Activated CD8-positive, alpha-beta memory T cell treated with anti-CD3 and anti-CD28 coated beads, Interleukin-2, amount 50 U/mL, for 1 hour (primary cell): ENCODE measurements at regions not wholly inside any gene's neighbourhood (a gene's known extent, or its start where the extent isn't known, plus 50 kb on each side); places are given as distances from the start of the nearest gene placed in this dataset.
"Not testable (repeated sequence)": the region's sequence is repeated elsewhere in the genome, so short reads cannot be mapped to it uniquely, and the experiment has no call there.

Source experiments
- DNase-seq: peaks from one replicate; pipeline ENCODE4 v3.0.0-alpha.2; 2020; ENCODE audit errors: extremely low read depth

DNA sequence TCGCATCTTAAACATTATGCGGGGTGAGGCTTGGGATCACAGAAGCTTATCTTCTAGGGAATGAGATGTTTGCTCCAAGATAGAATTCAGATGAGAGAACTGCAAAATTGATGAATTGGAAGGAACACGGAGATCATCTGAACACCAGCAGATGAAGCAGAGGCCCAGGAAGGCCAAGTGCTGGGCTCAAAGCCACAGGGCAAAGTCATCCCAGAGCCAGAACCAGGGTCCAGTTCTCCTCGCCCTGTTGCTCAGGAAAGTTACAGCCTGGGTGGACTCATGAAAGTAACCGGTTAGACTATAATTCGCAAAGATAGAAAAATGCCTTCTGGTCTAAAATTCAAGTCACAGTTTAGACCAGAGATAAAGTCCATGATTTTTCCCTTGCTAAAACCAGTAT lies 456.1 kb upstream of the ID2 start:
- DNase-seq, result no peak

DNA sequence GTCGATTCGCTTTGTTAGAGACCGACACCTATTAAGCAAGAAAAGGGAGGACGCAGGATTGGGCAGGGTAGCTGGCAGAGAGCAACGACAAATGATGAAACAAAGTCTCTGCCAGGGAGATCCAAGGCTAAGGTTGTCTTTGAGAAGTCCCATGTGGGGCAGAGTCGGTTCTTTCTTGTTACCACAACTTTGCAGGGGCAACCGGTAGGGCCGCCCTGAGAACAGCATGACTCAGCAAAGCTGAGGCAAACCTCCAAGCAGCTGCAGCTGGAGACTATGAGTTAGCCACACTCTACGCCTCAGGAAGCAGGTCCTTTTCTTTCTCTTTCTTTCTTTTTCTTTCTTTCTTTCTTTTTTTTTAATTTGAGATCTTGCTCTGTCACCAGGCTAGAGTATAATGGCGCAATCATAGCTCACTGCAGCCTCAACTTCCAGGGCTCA lies 452.3 kb upstream of the ID2 start:
- DNase-seq, result no peak

DNA sequence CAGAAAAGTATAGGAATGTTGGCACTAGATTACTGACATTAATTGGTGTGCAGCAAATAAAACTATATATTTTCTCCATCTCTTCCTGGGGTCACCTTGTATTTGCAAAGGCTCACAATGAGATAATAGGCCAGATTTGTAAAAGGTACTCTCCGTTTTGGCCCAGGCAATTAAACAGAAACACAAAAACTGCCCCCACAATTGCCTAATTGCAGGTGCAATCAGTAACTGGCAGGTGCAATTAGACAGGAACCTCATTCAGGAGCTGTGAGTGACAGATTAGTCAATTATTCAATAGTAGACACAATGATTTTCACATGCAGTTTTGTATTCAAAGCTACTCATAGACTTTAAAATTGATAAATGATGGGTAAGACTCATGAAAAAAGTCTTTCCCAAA lies 451.4 kb upstream of the ID2 start:
- DNase-seq, result no peak

DNA sequence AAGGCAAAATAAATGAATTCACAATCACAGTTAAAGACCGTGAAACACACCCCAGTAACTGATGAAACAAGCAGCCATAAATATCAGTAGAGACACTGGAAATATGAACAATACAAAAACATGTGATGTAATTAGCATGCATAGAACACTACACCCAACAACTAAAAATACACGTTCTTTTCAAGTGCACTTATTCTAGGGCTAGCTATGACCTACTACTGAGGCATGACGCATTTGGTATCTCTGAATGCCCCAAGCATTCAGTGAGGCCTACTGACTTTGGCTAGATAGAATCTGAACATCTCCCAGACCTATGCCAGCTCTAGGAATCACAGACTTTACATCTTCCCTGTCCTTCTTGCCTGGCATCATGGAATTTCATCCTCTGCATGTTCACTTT lies 450.0 kb upstream of the ID2 start:
- no peak for DNase-seq

DNA sequence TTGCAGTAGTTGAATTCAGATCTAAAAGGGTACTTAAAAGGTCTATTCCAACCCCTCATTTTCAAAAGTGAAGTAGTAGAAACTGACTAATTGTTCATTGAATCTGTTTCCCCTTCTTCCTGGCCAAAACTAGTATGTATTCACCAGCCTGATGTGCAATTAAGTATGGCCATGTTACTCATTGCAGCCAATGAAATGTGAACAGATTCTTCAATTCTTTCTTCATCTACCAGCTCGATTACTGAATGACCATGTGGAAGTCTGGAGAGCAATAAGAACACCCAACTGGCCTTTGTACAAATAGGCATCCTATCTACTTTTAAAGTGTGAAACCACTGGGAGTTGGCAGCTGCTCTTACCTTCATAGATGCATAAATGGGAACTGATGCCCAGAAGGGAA lies 449.0 kb upstream of the ID2 start:
- DNase-seq, result no peak

DNA sequence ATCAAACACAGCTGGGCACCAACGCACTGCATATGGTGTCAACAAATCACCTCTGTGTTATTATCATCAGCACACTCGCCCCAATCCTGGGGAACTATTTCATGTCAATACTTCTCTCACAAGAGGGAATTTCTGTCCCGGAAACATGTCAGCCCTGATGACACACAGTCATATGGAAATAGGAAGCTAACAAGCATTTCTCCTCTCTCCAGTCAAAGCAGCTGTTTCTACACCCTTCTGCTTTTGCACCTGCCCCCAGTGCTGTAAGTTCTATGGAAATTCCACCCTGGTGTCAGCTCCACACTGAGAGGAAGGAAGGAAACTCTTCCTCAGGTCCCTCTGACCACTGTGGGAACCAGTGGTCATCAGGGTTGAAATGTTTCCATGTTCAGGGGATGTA lies 447.6 kb upstream of the ID2 start:
- DNase-seq, result no peak

DNA sequence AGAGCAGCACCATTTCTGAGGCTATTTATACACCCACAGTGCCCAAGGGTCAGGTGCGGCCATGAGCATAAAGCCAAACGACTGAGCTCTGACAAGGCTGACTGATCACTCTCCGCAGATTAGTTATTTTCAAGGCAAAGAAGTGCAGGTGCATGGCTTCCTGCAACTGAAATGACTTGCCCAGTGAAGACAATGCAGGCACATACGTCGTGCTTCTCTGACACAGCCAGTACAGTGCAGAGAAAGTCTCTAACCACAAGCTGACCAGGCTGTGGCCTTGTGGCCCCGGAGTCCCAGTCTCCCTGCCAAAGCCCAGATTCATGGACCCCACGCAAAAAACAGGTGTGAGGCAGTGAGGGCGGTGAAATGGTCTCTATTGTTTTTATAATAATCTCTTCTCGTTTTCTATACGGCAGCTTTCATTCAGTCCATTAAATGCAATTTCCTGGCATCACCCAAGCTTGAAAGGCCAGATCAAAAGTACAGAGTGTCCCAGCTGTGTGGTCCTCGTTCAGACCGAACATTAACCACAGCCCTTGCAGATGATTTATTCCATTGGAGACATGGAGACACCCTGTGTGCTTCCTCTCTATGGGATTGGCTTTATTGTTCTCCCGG lies 447.0 kb upstream of the ID2 start:
- DNase-seq, result no peak

DNA sequence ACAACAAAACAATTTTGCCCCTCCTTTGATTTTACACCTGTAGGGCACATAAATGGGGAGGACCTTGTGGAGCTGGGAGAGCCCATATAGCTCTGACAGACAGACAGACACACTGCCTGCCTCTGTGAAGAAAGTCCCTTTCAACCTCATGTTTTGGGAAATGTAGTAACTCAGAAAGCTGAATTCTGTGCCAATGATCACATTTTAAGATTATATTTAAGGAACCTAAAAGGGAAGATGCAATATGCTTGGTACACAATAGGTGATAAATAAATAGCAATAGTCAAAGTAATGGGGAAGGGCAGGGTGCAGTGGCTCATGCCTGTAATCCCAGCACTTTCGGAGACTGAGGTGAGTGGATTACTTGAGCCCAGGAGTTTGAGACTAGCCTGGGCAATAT lies 446.4 kb upstream of the ID2 start:
- DNase-seq, result no peak

DNA sequence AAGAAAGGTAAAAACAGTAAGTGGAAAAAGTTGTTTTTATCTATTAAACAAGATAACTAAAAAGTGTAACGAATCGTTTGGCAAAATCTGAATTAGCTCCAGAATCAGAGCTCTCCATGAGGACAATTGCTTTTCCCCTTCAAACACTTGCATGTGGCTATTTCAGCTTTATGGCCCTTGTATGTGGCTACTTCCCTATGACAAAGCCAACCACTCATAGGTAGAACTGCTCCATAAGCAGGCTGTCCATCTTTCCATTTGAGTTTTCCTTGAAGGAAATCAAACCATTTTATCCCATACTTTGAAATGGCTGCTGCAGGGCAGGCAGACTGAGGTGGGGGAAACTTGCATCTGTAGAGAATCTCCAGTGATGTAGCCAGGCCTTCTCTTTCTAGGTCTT lies 445.5 kb upstream of the ID2 start:
- no peak for DNase-seq

DNA sequence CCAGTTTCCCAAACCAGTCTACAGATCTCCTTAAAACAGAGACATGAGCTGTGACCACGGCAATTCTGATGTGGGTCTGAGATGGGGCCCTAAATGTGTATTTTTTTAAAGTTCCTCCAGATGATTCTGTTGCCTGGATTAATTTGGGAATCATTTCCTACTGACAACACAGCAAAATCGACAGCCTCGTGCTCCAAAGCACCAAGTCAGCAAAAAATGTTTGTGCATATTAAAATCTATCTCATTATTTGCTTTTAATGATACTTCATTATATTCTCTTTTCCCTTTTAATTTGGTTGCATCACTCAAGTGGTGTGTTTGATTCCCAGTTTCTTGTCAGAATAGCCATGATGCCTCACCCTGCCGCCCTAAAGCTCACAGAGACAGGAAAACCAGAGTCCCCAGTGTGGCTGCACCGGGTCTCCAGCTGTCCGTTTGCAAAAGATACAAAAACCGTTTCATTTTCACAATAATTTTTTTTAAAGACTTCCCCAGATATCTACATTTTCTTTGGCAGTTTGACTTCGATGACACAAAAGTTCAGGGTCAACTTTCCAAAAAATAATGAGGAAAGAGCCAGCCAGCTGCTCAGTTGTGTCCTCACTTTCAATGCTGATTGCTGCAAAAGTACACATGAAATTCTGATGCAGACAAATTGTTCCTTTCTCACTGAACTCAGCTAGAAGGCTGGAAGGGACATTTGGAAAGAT lies 443.2 kb upstream of the ID2 start:
- no peak for DNase-seq

DNA sequence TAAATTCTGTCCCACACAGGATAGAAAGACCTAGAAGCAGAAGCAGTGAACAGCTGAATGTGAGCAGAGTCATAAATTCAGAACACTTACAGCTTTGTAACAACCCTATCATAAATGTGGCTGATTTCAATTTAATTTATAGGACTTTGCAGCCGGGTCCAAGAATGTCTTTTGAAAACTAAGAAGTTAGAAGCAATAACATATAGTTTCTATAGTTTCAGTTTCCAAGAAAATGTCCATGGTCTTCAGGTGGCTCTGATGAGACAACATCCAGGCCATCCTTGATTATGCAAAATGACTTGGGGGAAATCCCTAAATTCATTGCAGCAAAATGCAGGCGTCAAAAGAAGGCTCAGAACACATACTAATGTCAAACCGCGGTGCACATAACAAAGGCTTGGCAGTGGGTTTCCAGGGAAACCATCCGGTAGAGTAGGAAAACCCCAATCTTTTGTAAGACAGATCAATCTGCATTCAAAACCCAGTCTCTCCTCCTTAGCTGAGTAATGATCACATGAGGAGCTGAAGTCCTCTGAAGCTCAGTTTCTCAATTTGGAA lies 442.2 kb upstream of the ID2 start:
- no peak for DNase-seq

DNA sequence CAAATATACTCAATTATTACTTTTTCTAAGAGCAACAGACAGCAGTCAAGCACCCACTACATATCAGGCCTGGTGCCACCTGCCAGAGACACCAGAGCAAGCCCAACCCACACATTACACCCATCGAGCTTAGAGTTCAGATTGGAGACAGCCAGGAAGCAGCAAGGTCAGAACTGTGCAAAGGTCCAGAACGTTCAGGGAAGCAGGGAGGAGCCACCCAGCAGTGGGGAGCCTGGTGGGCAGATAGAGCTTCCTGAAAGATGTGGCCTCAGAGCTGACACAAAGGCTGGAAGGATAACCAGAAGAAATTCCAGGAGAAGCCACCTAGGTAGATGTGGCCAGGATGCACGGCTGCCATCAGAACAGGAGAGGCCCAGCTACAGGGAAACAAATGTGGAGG lies 440.5 kb upstream of the ID2 start:
- no peak for DNase-seq

DNA sequence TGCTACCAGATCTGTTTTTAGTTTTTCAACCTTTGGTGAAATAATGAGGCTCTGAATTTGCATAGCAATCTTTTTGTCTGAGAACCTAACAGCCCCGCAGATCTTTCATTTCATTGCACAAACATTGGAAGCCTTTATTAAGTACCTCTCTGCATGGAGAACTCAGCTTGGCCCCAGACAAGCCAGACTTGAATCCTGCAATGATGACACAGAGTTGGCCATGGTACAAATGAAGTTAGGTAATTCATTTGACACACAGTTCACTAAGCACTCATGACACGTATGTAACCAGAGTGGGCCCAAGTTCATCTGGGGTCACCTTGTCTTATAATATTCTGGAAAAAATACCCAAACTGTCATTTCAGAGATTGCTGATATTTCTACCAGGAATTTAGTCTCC lies 439.1 kb upstream of the ID2 start:
- DNase-seq, result no peak

DNA sequence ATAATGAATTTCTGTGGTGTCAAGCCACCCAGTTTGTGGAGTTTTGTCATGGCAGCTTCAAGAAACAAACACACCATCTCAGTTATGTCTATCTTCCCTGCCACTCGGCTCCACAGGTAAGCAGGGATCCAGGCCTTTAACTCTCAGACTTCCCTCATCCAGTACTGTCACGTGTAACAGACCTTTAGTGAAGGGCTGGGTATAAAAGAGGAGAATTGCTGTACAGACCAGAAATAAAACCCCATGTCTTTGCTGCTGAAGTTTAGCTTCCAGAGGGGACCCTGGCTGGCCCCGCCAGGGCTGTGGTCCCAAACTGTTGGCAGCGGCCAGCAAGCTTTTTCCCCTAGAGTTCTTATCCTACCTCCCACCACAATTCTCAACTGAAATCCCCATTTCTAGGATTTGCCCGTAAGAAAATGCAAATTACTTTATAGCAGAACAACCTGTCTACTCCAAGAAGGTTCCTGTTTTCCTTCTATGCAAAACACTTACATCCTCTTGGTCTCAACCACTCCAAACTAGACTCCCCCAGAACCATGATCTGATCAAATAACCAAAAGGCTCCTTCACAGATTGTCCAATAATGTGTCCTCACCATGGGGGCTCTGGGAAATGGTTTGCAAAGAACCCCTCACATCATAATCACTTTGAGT lies 438.0 kb upstream of the ID2 start:
- DNase-seq, result no peak

DNA sequence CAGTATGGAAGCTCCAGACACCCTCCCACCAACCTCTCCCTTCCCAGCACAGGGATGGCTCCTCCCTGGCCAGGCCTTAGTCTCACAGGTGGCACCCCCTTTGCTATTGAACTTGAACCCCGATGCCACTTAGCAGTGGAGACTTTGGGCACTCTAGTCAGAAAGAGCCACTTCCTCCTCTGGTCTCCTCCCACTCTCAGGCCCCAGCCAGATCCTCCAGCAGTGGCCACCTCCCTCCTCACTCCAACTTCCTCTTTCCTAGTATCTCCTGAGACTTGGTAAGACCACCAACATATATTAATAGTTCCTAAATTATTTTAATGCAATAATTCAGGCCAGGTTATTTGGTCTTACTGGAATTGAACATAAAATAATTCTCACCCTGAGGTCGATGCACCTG lies 437.2 kb upstream of the ID2 start:
- DNase-seq, result no peak

DNA sequence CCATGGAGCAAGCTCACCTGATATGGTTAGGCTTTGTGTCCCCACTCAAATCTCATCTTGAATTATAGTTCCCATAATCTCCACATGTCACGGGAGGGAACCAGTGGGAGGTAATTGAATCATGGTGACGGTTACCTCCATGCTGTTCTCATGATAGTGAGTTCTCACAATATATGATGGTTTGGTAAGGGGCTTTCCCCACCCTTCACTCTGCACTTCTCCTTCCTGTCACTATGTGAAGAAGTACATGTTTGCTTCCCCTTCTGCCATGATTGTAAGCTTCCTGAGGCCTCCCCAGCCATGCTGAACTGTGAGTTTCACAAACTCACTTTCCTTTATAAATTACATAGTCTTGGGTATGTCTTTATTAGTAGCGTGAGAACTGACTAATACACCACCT lies 435.7 kb upstream of the ID2 start:
- DNase-seq, result no peak

DNA sequence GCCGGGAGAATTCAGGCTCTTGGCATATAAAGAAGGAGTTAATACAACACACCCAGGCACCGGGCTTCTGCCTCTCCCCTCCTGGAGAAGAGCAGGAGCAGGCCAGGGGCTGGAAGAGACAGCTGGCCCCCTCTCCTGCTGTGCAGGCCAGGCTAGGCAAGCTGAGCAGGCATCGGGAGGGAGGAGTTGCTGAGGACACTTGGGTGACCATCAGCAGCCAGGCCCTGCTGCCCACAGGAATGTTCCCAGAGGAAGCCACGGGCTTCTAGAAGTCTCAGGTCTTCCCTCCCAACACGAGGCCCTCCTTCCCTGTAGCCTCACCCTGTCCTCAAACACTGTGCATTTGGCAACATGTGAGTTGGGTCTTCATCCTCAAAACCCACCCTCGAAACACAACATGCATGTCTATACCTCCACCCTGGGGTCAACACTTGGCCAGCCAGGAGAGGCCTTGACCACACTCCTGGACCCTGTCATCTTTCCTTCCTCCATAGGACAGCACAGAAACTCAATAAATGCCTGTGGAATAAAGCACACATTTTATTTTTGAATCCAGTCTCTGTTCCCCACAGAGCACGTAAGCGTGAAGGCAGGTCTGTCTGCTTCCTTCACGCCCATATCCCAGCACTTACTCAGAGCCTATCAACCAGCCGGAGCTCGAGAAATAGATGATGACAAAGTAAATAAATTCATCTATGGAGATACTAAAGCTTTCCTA lies 433.8 kb upstream of the ID2 start:
- no peak for DNase-seq

DNA sequence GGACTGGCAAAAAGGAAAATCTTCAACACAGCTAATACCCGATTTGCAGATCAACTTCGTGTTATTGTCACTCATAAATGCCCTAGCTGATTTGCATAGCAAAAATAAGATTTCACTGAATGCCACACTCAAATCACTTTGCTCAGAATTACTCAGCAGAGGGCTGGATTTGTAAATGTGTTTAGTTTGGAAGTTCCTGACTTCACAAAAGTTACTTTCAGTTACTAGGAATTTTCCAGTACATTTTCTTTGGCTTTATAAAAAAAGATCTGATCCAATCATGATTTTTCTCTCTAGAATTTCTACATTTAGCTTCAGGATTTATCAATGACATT lies 433.3 kb upstream of the ID2 start:
- DNase-seq, result no peak

DNA sequence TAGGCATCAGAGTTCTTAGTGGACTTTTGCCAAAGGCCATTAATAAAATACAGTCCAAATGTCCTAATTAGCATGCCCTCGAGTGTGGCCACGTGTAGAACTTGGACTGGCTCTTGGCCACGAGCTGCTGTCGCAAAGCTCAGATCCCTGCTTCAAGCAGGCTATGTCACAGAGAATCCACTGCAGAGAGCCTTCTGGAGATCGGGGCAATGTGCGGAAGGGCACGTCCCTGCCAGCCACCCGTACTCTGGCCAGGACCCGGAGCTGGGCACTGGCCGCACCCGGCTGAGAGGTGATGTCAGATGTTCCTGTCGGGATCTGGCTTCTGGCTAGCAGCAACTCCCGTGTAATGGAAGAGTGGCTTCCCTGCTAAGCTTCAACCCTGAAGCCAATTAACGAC lies 432.7 kb upstream of the ID2 start:
- no peak for DNase-seq

DNA sequence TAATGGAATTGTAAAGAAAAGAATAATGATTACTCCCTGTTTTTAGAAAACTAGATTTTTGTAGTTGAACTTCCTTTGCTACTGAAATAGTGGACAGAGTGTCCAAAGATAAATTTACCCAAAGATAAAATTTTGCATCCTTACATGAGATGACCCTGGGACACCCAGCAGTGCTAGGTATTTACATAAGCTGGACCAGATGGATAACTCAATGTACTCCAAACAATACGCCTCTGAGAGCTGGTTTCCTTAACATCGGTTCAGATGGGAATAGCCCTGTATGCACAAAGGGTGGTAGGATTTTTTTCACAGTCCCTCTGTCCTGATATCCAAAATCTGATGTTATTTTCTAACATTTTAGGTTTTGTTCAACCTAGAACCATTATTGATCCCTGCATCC lies 432.1 kb upstream of the ID2 start:
- DNase-seq, result no peak

DNA sequence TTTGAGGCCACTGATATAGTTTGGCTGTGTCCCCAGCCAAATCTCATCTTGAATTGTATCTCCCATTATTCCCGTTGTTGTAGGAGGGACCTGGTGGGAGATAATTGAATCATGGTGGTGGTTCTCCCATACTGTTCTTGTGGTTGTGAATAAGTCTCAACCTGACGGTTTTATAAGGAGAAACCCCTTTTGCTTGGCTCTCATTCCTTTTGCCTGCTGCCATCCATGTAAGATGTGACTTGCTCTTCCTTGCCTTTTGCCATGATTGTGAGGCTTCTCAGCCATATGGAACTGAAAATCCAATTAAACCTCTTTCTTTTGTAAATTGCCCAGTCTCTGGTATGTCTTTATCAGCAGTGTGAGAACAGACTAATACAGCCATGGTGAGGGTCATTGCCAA lies 431.6 kb upstream of the ID2 start:
- DNase-seq, result not testable (repeated sequence)

DNA sequence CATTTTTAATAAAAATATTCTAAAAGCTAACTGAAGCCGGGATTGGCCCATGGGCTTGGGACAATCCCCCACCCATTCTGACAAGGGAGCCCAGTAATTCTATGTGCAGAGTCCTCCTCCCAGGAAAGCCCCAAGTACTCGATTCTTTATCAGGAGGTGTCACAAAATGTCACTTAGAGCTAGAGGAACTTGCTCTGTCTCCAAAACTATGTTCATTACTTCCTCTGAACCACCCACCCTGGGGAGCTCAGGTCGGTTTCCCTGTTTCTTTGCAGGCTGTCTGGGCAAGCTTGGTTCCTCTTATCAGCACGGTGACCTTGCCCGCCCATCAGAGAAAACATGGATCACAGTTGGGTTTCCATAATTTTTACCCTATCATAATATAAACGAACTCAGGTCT lies 430.6 kb upstream of the ID2 start:
- no peak for DNase-seq

DNA sequence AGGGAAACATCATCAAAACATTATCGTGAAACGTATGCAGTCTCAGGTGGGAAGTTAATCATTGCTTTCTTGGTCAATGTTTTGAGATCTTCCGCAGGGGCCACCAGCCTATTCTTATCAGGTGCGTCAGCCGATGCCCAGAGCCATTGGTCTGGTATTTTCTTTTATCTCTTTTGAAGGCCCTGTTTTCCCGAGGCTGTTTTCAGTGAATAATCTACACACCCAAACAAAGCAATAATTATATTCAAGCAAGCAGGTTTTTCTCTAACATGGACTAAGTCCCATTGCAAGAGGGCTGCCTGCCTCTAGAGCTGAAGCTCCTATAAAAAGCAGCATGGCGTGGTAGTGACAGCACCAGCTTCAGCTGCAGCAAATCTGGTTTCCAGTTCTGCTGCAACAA lies 430.0 kb upstream of the ID2 start:
- DNase-seq, result no peak
